ENCODE measurements at regions not wholly inside any gene's neighbourhood (a gene's known extent, or its start where the extent isn't known, plus 50 kb on each side); places are given as distances from the start of the nearest gene placed in this dataset.

DNA sequence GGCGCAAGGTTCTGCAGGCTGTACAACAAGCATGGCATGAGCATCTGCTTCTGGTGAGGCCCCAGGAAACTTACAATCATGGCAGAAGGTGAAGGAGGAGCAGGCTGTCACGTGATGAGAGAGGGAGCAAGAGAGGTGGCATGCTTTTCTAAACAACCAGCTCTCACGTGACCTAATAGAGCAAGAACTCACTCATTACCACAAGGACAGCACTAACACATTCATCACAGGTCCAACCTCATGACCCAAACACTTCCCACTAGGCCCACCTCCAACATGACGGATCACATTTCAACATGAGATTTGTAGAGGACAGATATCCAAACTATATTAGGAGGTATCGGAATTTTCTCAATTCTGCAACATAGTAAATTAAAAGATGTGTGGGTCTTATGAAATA, 108.8 kb upstream of the DLX2 start:
- H3K27ac Mint-ChIP-seq: peak overlapping the region in 1 of 7 donors; percentile 21
- intact Hi-C loops (cut with micrococcal nuclease): loop anchor here in 1 of 2 donors (5.0 to 10.0 kb wide), 2 partner anchors 34 to 73 kb away; no protein-coding TSS in a partner anchor
- no peak overlapping the region for H3K4me3 Mint-ChIP-seq

GRCh38 chr2:172213116-172213860, 110.6 kb upstream of the DLX2 start:
- no peaks in the 10 kb centered on the region for H3K36me3 ChIP-seq (replicated peaks in 1 of 2; ENCODE audit: control insufficient read depth in 1 of 2, insufficient read depth in 2 of 2, low read length in 2 of 2)
- H3K9me3 Mint-ChIP-seq: no peaks in the 10 kb centered on the region
- no peak overlapping the region for H3K27ac ChIP-seq (ENCODE audit: low read depth in 1 of 2, low read length in 2 of 2)
- H3K4me3 Mint-ChIP-seq: no peak overlapping the region
- intact Hi-C loops (cut with micrococcal nuclease): loop anchor here in 1 of 2 donors (5.0 to 10.0 kb wide), 2 partner anchors 36 to 72 kb away; no protein-coding TSS in a partner anchor
- TF ChIP-seq, protein P1, sequence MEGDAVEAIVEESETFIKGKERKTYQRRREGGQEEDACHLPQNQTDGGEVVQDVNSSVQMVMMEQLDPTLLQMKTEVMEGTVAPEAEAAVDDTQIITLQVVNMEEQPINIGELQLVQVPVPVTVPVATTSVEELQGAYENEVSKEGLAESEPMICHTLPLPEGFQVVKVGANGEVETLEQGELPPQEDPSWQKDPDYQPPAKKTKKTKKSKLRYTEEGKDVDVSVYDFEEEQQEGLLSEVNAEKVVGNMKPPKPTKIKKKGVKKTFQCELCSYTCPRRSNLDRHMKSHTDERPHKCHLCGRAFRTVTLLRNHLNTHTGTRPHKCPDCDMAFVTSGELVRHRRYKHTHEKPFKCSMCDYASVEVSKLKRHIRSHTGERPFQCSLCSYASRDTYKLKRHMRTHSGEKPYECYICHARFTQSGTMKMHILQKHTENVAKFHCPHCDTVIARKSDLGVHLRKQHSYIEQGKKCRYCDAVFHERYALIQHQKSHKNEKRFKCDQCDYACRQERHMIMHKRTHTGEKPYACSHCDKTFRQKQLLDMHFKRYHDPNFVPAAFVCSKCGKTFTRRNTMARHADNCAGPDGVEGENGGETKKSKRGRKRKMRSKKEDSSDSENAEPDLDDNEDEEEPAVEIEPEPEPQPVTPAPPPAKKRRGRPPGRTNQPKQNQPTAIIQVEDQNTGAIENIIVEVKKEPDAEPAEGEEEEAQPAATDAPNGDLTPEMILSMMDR (IDR thresholded peaks at IDR 0.05): no peak
- H3K4me1 Mint-ChIP-seq: peaks cover 53% of the 10 kb centered on the region
- H3K27me3 ChIP-seq (ENCODE audit: control insufficient read depth in 2 of 2, insufficient read depth in 2 of 2, low read length in 2 of 2): no peaks in the 10 kb centered on the region
- no peaks in the 10 kb centered on the region for H3K79me2 ChIP-seq (ENCODE audit: insufficient read depth, low read length)
- H3K4me1 ChIP-seq (ENCODE audit: control insufficient read depth in 1 of 2, insufficient read depth in 2 of 2, low read length in 2 of 2): peaks cover 38 to 39% of the 10 kb centered on the region in 2 donors
- H3K9ac ChIP-seq (ENCODE audit: insufficient read depth, low read length, poor library complexity, severe bottlenecking): no peak overlapping the region
- whole genome bisulfite sequencing (ENCODE audit: insufficient coverage): 100% methylated on average over 3 of the region's 12 CpGs
- no peak overlapping the region for H2AFZ ChIP-seq (ENCODE audit: insufficient read depth, low read depth, low read length, poor library complexity, severe bottlenecking)
- peaks cover 0 to 2% (median 0%) of the 10 kb centered on the region in 3 donors for H3K27me3 Mint-ChIP-seq (ENCODE audit: low read depth in 3 of 3)
- no peak overlapping the region for H3K4me2 ChIP-seq (replicated peaks; ENCODE audit: extremely low read depth, low read length, poor library complexity, severe bottlenecking)
- H3K4me3 ChIP-seq (replicated peaks in 1 of 3; ENCODE audit: low read depth in 2 of 3, low read length in 3 of 3): no peak overlapping the region
- H4K20me1 ChIP-seq (ENCODE audit: insufficient read depth, low read length): no peaks in the 10 kb centered on the region
- no peaks in the 10 kb centered on the region for H3K36me3 Mint-ChIP-seq
- no peak overlapping the region for H3K27ac Mint-ChIP-seq
- H3K9me3 ChIP-seq (replicated peaks in 1 of 2; ENCODE audit: control insufficient read depth in 1 of 2, insufficient read depth in 1 of 2, low read length in 2 of 2): no peaks in the 10 kb centered on the region
- DNase-seq: no peak

More for the DNA sequence above, 108.8 kb upstream of the DLX2 start:
- Mint-ChIP-seq H3K36me3 (no peaks in the 10 kb centered on the region), H3K9me3 (no peaks in the 10 kb centered on the region), H3K27me3 (ENCODE audit: low read depth in 3 of 3) (peaks cover 0 to 2% (median 0%) of the 10 kb centered on the region in 3 donors), H3K4me1 (peaks cover 66% of the 10 kb centered on the region)
- Histone ChIP-seq H3K4me3 (replicated peaks in 1 of 3; ENCODE audit: low read depth in 2 of 3, low read length in 3 of 3) (no peak overlapping the region), H3K9me3 (replicated peaks in 1 of 2; ENCODE audit: control insufficient read depth in 1 of 2, insufficient read depth in 1 of 2, low read length in 2 of 2) (no peaks in the 10 kb centered on the region), H3K27ac (ENCODE audit: low read depth in 1 of 2, low read length in 2 of 2) (no peak overlapping the region), H2AFZ (ENCODE audit: insufficient read depth, low read depth, low read length, poor library complexity, severe bottlenecking) (no peak overlapping the region), H3K79me2 (ENCODE audit: insufficient read depth, low read length) (no peaks in the 10 kb centered on the region), H4K20me1 (ENCODE audit: insufficient read depth, low read length) (no peaks in the 10 kb centered on the region), H3K36me3 (replicated peaks in 1 of 2; ENCODE audit: control insufficient read depth in 1 of 2, insufficient read depth in 2 of 2, low read length in 2 of 2) (no peaks in the 10 kb centered on the region), H3K27me3 (ENCODE audit: control insufficient read depth in 2 of 2, insufficient read depth in 2 of 2, low read length in 2 of 2) (no peaks in the 10 kb centered on the region), H3K4me2 (replicated peaks; ENCODE audit: extremely low read depth, low read length, poor library complexity, severe bottlenecking) (no peak overlapping the region), H3K4me1 (ENCODE audit: control insufficient read depth in 1 of 2, insufficient read depth in 2 of 2, low read length in 2 of 2) (peaks cover 50 to 53% of the 10 kb centered on the region in 2 donors), H3K9ac (ENCODE audit: insufficient read depth, low read length, poor library complexity, severe bottlenecking) (no peak overlapping the region)
- TF ChIP-seq, protein P1 (IDR thresholded peaks at IDR 0.05): no peak
- WGBS (ENCODE audit: insufficient coverage): 100% methylated on average over 1 of the region's 5 CpGs
- no peak for DNase-seq
